Nucleus accumbens (tissue), 56 donors: ENCODE measurements at regions not wholly inside any gene's neighbourhood (a gene's known extent, or its start where the extent isn't known, plus 50 kb on each side); places are given as distances from the start of the nearest gene placed in this dataset.

Source experiments
- DNase-seq, 56 donors: peaks; one replicate each; lab custom pipeline; 2025; lab: John Stamatoyannopoulos, UW

GRCh38 chr12:59014885-59015284, 94.6 kb upstream of the LRIG3 start:
- no peak for DNase-seq

- no peak for DNase-seq
Measured at GRCh38 chr12:59010941-59011340, 90.6 kb upstream of the LRIG3 start.

GRCh38 chr12:59010118-59010517, 89.8 kb upstream of the LRIG3 start:
- no peak for DNase-seq

- no peak for DNase-seq
Measured at GRCh38 chr12:59007620-59008019, 87.3 kb upstream of the LRIG3 start.

- DNase-seq = no peak
Measured at GRCh38 chr12:59005193-59005955, 85.1 kb upstream of the LRIG3 start.

GRCh38 chr12:59004456-59004855, 84.2 kb upstream of the LRIG3 start:
- DNase-seq = no peak

GRCh38 chr12:58995666-58996363, 75.5 kb upstream of the LRIG3 start:
- DNase-seq = no peak

GRCh38 chr12:58988643-58989344, 68.5 kb upstream of the LRIG3 start:
- DNase-seq = no peak

- no peak for DNase-seq
Measured at GRCh38 chr12:58981961-58982360, 61.7 kb upstream of the LRIG3 start.

- DNase-seq = no peak
Measured at GRCh38 chr12:58980768-58981167, 60.5 kb upstream of the LRIG3 start.

GRCh38 chr12:58978717-58979116, 58.4 kb upstream of the LRIG3 start:
- no peak for DNase-seq

- DNase-seq = no peak
Measured at GRCh38 chr12:58977476-58977875, 57.2 kb upstream of the LRIG3 start.

- DNase-seq = no peak
Measured at GRCh38 chr12:58976146-58976545, 55.8 kb upstream of the LRIG3 start.
